Rectal smooth muscle tissue (tissue), 1 donor: ENCODE measurements at regions not wholly inside any gene's neighbourhood (a gene's known extent, or its start where the extent isn't known, plus 50 kb on each side); places are given as distances from the start of the nearest gene placed in this dataset.

Experiments
- H3K27ac ChIP-seq: one replicate; pipeline ENCODE4 v1.7.0; 2013; ENCODE audit warnings: low read depth, low read length, inconsistent platforms
- H3K27me3 ChIP-seq: one replicate; pipeline ENCODE4 v1.7.0; 2013; ENCODE audit warnings: low read length; ENCODE audit not compliant: control insufficient read depth, insufficient read depth
- H3K36me3 ChIP-seq: one replicate; pipeline ENCODE4 v1.7.0; 2013; ENCODE audit warnings: low read length; ENCODE audit not compliant: control insufficient read depth, insufficient read depth
- H3K4me1 ChIP-seq: one replicate; pipeline ENCODE4 v1.7.0; 2013; ENCODE audit warnings: low read length; ENCODE audit not compliant: control insufficient read depth, insufficient read depth
- H3K4me3 ChIP-seq: one replicate; pipeline ENCODE4 v1.7.0; 2013; ENCODE audit warnings: low read length
- H3K9ac ChIP-seq: one replicate; pipeline ENCODE4 v1.7.0; 2013; ENCODE audit warnings: low read length

DNA sequence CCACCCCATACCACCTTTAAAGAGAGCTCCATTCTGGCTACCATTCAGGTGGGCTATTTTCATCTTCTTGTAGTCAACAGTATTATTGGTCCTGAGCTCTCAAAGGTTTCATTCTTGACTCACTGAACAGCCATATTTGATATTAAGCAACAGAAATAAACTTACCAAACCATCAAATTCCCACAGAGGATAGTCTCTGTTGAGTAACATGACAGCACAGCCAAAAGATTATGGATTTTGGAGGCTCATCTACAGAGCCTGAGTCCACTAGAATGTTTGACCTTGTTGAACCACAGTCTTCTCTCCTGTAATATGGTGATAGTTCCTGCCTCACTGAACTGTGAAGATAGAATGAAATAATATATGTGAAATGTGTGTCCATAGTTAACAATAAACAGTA, 276.3 kb upstream of the LDB2 start:
- Histone ChIP-seq H3K36me3 (no peaks in the 10 kb centered on the region), H3K27me3 (no peaks in the 10 kb centered on the region), H3K27ac (no peak overlapping the region), H3K4me1 (no peaks in the 10 kb centered on the region), H3K4me3 (no peak overlapping the region), H3K9ac (no peak overlapping the region)

DNA sequence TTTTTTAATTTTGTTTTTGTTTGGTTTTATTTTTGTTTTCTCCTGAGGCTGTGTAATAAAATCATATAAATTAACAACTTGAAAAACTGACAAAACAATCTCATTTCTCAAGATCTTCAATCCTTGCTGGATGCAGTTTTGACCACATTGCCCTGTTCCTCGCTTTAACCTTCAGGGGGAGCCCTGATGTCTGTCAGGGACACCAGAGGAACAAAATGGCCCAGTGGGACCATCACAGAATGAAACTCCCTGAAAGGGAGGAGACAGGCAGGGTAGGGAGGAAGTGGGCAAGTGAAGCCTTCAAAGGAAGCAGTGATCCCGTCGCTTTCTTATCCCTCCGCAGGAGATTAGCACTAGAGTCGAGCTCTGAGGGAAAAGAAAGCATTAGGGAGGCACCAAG, 274.9 kb upstream of the LDB2 start:
- Histone ChIP-seq H3K36me3 (no peaks in the 10 kb centered on the region), H3K9ac (no peak overlapping the region), H3K4me3 (no peak overlapping the region), H3K27me3 (no peaks in the 10 kb centered on the region), H3K27ac (no peak overlapping the region), H3K4me1 (no peaks in the 10 kb centered on the region)

DNA sequence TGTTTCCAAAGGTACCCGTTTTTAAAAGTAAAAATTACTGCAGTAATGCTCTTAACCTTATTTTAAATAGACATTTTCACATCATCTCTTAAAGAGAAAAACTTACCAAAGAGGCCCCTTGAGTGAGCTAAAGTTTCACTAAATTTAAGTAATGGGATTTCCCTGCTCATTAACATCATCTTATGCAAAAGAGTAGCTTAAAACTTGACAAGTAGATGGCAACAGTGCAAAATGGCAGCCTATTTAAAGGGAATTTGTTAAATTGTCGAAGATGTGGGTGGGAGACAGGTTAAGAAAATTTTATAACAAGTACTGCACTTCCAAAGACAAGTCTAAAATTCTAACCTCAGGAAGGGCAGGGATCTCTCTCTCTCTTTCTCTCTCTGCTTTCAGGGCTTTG, 271.7 kb upstream of the LDB2 start:
- Histone ChIP-seq H3K27me3 (no peaks in the 10 kb centered on the region), H3K4me1 (no peaks in the 10 kb centered on the region), H3K9ac (no peak overlapping the region), H3K4me3 (no peak overlapping the region), H3K27ac (no peak overlapping the region), H3K36me3 (no peaks in the 10 kb centered on the region)

DNA sequence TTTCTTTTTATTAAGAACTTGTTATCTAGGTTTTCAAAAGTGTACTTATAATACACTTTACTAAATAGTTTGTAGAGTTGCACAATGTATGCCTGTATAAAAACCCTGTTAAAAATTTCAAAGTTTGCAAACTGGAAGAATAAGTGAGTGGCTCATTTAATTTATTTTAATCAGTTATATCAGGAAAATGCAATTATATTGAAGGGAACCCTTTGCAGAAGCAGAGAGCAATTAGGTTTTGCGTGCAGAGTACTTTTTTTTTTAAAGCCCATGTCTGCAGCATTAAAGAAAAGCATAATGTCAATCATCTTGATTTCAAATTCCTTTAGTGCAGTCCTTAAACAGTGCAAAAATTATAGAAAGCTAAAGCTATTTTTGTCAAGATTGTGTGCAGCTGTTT, 271.3 kb upstream of the LDB2 start:
- H3K27ac ChIP-seq: no peak overlapping the region
- no peaks in the 10 kb centered on the region for H3K36me3 ChIP-seq
- no peak overlapping the region for H3K4me3 ChIP-seq
- H3K4me1 ChIP-seq: no peaks in the 10 kb centered on the region
- no peaks in the 10 kb centered on the region for H3K27me3 ChIP-seq
- H3K9ac ChIP-seq: no peak overlapping the region

DNA sequence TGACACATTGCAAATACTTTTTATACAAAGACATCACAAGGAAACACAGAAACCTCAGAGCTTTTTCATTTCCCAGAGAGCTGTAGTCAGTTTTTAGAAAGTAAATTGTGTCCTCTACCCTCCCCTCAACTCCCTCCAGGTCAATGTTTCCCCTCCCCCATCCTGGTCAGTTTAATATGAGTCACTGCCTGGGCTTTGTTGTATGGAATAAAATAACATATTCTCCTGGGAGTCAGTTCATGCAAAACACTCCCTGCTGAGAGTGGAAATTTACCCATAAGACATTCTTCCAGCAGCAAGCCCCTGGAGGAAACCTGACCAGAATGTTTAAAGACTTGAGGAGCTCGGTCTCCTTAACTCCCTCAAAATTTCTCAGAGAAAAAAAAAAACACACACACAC, 270.1 kb upstream of the LDB2 start:
- Histone ChIP-seq H3K36me3 (no peaks in the 10 kb centered on the region), H3K4me3 (no peak overlapping the region), H3K9ac (no peak overlapping the region), H3K4me1 (no peaks in the 10 kb centered on the region), H3K27me3 (peaks cover 2% of the 10 kb centered on the region), H3K27ac (no peak overlapping the region)

DNA sequence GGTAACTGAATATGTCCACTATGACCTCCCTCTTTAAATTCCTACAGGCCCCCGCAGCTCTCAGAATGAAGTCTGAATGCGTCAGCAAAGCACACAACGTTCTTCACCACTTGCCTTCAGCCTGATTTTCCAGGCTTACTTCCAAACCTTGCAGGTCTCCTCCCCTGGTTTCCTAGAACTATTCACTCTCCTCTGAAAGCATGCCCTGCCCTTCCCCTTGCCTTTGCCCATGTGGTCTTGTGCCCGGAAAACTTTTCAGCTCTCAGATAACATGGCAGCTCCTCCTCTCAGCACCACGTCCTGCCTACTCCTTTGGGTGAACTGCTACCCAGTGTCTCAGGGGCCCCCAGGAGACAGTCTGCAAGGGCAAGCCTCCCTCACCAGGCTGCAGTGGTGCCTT, 268.5 kb upstream of the LDB2 start:
- Histone ChIP-seq H3K4me1 (no peaks in the 10 kb centered on the region), H3K9ac (no peak overlapping the region), H3K27ac (no peak overlapping the region), H3K27me3 (peaks cover 2% of the 10 kb centered on the region), H3K36me3 (no peaks in the 10 kb centered on the region), H3K4me3 (no peak overlapping the region)

DNA sequence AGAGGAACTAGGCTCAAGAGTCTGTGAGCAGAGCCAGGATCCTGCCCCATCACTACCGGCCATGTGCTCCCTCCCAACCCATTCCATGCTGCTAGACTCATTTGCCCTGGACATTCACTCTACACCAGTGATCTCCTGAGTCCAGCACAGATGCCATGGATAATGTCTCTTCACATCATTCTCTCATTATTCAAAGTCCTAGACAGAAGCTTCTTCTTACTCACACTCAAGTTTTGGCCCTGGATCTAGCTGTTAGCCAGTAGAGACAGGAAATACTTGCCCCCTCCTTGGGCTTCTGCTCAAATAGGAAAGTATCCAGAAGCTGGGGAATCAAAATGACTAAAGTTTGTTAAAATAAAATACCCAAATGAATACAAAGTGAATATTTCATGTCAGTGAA, 266.8 kb upstream of the LDB2 start:
- no peak overlapping the region for H3K27ac ChIP-seq
- H3K27me3 ChIP-seq: peaks cover 2% of the 10 kb centered on the region
- H3K4me3 ChIP-seq: no peak overlapping the region
- H3K4me1 ChIP-seq: no peaks in the 10 kb centered on the region
- no peaks in the 10 kb centered on the region for H3K36me3 ChIP-seq
- no peak overlapping the region for H3K9ac ChIP-seq

DNA sequence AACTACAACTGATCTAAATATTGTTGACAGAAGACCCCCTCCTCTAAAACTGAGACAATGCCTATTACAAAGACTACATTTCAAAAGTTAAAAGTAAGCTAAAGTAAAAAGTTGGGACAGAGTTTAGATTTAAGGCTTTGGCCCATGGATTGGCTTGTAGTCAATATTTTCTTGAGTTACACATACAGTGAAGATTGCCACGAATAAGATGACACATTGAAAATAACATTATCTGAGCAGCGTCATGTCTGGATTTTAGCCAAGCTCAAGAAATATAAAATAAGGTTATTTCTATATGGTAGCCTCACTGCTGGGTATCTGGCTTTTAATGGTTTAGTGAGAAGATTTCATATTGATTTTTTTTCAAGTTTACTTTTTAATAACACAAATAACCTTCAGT, 266.2 kb upstream of the LDB2 start:
- H3K4me1 ChIP-seq: no peaks in the 10 kb centered on the region
- H3K27me3 ChIP-seq: peaks cover 2% of the 10 kb centered on the region
- no peaks in the 10 kb centered on the region for H3K36me3 ChIP-seq
- no peak overlapping the region for H3K9ac ChIP-seq
- no peak overlapping the region for H3K4me3 ChIP-seq
- H3K27ac ChIP-seq: no peak overlapping the region

DNA sequence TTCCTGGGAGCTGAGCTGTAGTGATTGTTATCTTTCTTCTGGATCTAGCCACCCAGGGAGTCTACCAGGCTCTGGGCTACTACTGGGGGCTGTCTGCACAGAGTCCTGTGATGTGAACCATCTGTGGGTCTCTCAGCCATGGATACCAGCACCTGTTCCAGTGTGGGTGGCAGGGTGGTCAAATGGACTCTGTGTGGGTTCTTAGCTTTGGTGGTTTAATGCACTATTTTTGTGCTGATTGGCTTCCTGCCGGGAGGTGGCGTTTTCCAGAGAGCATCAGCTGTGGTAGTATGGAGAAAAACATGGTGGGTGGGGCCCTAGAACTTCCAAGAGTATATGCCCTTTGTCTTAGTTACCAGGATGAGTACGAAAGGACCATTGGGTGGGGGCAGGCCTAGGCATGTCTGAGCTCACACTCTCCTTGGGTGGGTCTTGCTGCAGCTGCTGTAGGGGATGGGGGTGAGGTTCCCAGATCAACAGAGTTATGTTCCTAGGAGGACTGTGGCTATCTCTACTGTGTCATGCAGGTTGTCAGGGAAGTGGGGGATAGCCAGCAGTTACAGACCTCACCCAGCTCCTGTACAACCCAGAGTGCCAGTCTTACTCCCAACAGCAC, 264.8 kb upstream of the LDB2 start:
- peaks cover 2% of the 10 kb centered on the region for H3K27me3 ChIP-seq
- H3K9ac ChIP-seq: no peak overlapping the region
- H3K27ac ChIP-seq: no peak overlapping the region
- H3K36me3 ChIP-seq: no peaks in the 10 kb centered on the region
- H3K4me1 ChIP-seq: no peaks in the 10 kb centered on the region
- no peak overlapping the region for H3K4me3 ChIP-seq

DNA sequence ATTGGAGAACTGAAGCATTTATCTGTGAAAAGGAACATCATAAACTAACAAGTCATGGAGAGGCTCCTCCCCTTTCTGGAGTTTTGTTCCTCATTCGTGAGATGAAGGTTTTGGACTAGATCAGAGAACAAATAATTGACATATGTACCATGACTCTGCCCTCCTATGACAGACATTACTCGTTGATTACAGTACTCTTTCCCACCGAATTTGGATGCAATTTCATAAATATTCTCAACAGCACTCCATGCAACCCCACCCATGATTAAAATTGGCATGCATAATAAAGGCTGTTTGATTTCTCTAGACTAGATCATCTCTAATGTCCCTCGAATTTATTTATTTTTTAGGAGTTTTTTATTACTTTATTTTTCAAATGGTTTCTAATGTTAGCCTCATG, 258.9 kb upstream of the LDB2 start:
- H3K27me3 ChIP-seq: no peaks in the 10 kb centered on the region
- H3K27ac ChIP-seq: no peak overlapping the region
- no peaks in the 10 kb centered on the region for H3K4me1 ChIP-seq
- H3K4me3 ChIP-seq: no peak overlapping the region
- no peaks in the 10 kb centered on the region for H3K36me3 ChIP-seq
- no peak overlapping the region for H3K9ac ChIP-seq

DNA sequence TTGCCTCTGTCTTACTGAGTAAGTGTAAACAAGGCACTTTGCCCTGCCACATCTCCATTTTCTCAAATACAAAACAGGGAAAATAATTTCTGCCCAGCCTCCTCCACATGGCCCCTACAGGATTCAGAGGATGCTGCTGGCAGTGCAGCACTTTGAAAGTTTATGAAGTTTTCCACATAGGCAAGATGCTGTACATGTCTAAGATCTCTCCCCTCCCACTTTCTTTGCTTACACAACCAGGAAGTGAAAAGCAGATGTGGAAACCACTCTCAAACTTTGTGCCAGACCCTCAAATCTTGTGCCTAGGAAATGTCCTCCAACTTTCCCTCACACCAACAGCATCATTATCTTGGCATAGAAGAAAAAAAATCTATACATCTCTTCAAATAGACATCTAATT, 257.0 kb upstream of the LDB2 start:
- no peak overlapping the region for H3K4me3 ChIP-seq
- no peaks in the 10 kb centered on the region for H3K4me1 ChIP-seq
- no peak overlapping the region for H3K27ac ChIP-seq
- no peaks in the 10 kb centered on the region for H3K36me3 ChIP-seq
- H3K9ac ChIP-seq: no peak overlapping the region
- H3K27me3 ChIP-seq: no peaks in the 10 kb centered on the region

DNA sequence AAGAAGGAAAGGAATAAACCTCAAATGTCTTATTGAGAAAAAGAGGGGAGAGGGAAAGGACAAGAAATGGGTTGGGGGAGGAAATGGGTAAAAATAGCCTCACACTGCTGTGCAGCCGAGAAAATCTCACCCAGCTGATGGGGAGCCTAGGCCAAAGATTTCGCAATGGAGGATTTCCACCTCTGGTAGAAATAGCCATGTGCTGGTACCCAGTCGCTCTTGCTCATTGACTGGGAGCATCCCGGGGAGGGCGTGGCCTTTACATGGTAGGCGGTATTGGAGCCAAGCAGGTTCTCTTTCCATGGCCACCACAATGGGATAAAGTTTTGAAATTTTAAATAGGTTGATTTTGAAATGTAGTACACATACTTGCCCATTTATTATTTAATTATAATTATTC, 255.1 kb upstream of the LDB2 start:
- no peak overlapping the region for H3K27ac ChIP-seq
- H3K4me1 ChIP-seq: no peaks in the 10 kb centered on the region
- H3K27me3 ChIP-seq: no peaks in the 10 kb centered on the region
- no peak overlapping the region for H3K4me3 ChIP-seq
- no peaks in the 10 kb centered on the region for H3K36me3 ChIP-seq
- no peak overlapping the region for H3K9ac ChIP-seq

DNA sequence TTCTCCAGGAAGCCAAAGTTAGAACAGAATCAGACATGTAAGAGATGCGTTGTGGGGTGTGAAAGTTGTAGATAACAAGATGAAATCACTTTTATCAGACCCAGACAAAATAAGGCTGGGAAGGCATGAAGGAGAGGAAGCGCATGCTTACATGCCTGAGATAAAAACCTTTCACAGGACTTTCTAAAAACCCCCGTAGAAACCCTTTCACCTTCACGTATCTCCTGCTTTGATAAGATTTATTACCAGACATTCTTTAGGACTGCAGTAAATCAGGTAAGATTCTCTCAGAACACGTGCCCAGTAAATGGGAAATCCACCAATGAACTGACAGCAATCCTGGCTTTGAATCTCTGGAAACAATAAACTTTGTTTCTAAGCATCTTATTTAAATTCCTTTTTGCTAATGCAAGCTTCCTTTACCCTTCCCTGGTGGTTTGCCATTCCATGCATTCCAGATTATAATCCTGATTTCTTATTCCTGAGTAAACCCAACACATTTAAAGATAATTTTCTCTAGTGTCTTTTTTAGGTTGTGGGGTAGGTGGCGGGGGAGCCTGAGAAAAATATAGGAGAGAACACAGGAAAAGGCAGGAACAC, 254.6 kb upstream of the LDB2 start:
- no peak overlapping the region for H3K4me3 ChIP-seq
- H3K36me3 ChIP-seq: no peaks in the 10 kb centered on the region
- no peak overlapping the region for H3K9ac ChIP-seq
- no peaks in the 10 kb centered on the region for H3K27me3 ChIP-seq
- no peak overlapping the region for H3K27ac ChIP-seq
- H3K4me1 ChIP-seq: no peaks in the 10 kb centered on the region
